ENCODE measurements at regions not wholly inside any gene's neighbourhood (a gene's known extent, or its start where the extent isn't known, plus 50 kb on each side); places are given as distances from the start of the nearest gene placed in this dataset.
A peak's percentile ranks its signal among the peaks of the same experiment; 100 is the strongest.

DNA sequence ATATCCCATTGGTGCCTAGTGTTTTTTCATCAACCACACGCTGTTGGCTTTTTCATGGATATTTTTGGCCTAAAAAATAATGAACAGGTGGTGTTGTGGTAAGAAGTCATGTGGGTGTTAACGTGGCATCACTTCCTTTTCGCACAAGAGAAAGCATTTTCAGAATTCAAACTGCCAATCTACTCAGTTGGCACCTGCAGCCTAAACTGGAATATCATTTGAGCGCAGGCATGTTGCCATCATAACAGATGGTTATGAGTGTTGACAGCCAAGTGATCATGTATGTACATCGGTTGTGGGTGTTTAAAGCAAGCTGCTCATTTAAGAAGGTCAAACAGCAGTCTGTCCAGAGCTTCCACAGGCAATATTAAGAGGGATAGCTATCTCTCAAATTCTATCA lies 1963.0 kb downstream of the NCAM2 start:
- no peak for DNase-seq

DNA sequence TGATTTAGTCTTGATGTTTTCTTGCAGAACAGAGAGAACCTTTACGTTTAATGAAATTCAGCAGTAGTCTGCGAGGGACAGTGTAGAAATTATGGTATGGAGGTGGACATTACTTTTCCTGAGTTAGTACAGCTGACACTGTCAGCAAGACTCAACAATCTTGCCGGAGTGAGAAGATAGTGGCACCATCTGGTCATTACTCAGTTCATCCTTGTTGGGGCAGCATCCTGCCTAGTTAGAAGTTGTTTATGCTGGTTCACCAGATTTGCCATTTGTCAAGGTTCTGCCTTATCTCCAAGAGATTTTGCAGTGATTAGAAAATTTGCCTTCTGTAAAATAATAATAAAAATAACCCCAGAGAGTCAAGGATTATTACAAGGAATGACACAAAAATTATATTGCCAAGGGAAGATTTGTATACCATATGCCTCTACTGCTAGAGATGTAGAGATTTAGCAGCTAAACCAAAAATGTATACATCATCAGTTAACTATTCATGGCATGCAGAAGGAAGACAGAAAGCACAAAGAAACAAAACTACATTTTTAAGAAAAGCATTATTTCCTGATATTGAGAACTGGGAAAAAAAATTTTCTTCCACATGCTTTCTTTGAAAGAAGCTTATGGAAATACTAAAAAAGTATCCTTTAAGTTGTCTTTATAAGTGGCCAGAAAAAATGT lies 1967.4 kb downstream of the NCAM2 start:
- DNase-seq = no peak

DNA sequence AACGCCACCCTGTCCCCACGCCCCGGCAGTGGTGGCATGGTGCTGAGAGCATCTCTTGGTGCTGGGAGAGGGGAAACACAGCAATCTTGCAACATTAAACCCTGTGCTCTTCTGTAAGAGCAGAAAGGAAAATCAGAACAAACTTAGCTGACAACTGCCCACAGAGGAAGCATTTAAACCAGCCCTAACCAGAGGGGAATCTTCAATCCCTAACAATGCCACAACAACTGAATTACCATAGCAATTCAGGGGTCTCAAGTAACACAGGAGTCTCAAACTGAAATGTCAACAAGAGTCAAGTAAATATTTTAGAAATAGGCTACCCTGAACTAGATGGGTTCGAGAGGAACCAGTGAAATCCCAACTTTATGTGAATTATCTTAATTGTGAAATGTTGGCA lies 1983.6 kb downstream of the NCAM2 start:
- no peak for DNase-seq

- no peak for DNase-seq
Measured at GRCh38 chr21:22993144-22993543, 1994.9 kb downstream of the NCAM2 start.

DNA sequence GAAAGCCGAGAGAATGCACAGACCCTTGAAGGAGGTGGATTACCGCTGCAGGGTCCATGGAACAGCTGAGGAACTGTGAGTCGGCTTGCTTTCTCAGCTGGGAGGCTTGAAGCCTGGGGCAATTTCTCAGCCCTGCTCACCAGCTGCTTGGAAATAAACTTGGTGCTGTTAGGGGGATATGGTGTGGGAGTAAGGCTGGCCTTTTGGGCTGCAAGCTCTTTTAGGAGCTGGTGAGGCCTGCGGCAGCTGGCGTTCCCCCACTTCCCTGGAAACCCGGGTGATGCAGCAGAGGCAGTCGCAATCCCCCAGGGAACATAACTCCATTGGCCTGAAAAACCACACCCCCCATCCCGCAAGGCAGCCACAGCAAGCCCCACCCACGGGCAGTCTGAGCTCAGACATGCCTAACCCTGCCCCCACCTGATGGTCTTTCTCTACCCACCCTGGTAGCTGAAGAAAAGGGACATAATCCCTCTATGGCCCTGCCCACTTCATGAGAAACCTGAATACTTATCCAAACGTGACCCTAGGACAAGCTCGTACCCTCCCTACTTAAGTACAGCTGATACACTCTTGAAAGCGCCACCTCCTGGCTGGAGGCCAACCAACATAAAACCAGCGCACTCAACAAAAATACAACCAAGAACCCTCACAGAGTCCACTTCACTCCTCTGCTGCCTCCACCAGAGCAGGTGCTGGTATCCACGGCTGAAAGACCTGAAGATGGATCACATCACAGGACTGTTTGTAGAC lies 1995.8 kb downstream of the NCAM2 start:
- DNase-seq = no peak

- DNase-seq = no peak
Measured at GRCh38 chr21:23003951-23004350, 2005.7 kb downstream of the NCAM2 start.

- no peak for DNase-seq
Measured at GRCh38 chr21:23008601-23009202, 2010.5 kb downstream of the NCAM2 start.

DNA sequence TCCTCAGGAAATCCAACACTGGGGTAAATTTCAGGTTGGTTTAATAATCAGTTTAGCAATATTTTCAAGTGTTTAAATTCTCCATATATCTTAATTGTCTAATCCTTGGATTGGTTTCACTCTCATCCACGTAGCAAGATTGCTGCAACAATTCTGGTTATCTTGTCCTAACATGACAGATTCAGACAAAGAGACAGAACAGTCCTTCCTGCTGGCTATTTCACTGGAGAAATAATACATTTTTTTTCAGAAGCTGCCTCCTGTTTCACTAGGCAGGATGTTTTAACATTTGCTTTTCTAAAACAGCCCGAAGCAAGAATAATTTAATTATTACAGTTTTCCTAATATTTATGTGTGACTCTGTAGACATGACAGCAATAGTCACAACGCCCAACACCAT lies 2011.2 kb downstream of the NCAM2 start:
- DNase-seq = no peak

DNA sequence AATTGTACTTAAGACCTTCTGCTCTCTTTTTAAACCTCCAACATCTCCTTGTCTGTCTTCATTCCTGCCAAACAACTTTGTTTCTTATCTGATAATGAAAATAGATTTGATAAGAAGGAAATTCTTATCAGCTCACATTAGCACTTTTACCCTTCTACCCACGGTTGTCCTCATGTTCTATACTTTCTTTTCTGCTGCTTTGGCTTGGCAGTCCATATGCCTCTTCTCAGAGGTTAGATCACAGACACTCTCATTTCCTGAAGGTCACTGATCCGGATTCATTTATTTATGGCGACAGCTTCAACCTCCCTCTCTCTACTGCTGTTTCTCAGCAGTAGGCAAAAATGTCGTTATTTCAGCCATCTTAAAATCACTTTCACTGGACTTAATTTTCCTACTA lies 2015.8 kb downstream of the NCAM2 start:
- DNase-seq = no peak

DNA sequence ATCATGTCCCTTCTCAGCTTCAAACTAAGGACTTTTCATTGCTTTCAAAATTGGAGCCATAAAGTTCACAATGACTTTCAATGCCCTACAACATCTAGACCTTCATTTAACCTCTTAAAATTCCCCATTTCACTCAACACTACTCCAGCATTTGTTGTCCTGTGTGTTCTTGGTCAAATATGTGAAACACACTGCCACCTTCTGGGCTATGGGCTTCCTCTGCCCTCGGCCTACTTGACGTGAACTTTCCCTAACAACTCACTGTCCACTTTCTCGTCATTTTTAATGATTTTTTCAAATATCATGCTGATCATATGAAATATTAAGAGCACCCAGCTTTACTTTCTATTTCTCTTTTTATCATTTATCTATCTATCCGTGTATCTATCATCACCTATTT lies 2018.4 kb downstream of the NCAM2 start:
- peak; percentile 15 for DNase-seq

GRCh38 chr21:23017989-23018388 lies 2019.8 kb downstream of the NCAM2 start:
- DNase-seq = no peak

- DNase-seq = no peak
Measured at GRCh38 chr21:23020969-23021368, 2022.8 kb downstream of the NCAM2 start.

DNA sequence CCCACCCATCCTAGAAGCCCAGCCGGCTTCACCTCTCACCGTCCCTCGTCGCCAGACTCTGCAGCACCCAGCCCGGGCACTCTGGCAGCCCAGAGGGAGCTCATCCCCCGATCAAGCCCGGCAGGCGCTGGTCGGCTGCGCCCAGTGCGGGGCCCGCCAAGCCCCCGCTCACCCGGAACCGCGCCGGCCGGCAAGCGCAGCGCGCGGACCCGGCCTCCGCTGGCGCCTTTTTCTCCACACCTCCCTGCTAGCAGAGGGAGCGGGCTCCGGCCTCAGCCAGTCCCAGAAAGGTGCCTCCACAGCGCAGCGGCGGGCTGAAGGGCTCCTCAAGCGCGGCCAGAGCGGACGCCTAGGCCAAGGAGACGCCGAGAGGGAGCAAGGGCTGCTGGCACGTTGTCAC lies 2023.3 kb downstream of the NCAM2 start:
- DNase-seq = no peak

GRCh38 chr21:23026878-23027277 lies 2028.7 kb downstream of the NCAM2 start:
- DNase-seq = no peak

- no peak for DNase-seq
Measured at GRCh38 chr21:23039846-23040245, 2041.6 kb downstream of the NCAM2 start.

- DNase-seq = no peak
Measured at GRCh38 chr21:23045955-23046354, 2047.7 kb downstream of the NCAM2 start.

- DNase-seq = no peak
Measured at GRCh38 chr21:23067672-23068071, 2069.5 kb downstream of the NCAM2 start.

DNA sequence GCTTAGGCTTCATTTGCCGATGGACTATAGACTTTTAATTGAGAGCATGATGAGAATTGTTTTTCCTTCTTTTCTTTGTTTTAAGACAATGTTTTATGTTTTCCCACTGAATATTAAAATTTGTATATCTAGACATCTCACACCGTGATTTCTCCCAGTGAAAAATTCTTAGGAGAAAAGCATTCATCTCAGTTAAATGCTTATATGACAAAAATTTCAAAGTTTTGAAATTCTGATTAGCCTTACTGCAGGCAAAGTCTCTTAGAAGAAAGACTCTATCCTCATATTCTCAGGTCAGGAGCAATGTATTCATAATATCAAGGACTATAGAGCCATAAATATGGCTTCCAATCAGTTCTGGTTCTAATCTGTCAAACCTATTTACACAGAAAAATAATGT lies 2085.0 kb downstream of the NCAM2 start:
- no peak for DNase-seq

DNA sequence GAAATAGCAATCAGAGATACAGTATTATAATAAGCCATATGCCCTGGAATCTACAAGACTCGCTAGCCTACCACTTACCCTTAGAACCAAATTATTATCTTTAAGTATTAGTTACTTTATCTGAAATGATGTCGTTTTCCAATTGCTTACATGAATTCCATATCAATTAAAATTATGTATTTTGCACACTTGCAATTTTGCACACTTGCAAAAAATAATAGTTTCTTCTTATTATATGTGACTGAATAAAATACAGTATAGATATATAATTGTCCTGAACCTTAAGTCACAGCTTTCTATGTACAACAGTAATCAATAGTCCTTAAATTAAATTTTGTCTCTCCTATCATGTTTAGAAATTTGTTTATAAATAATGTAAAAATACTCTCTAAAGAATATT lies 2095.1 kb downstream of the NCAM2 start:
- no peak for DNase-seq

DNA sequence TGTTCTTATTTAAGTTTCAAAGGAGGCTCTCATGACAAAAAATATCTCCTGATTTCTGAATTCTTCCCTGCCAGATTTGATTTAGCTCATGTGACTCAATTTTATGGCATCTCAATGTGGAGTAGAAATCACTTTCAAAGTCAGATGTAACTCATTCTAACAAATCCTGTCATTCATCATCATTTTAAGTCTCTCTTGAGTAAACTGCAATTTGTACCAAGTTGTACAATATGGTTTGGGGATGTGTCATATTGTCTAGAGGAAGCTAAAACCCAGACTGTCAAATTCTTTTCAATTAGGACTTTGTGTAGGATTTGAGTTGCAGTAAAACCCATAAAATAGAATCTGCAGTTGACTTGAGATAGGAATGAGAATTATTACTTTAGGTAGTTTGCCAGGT lies 2101.0 kb downstream of the NCAM2 start:
- DNase-seq = no peak

GRCh38 chr21:23101111-23101510 lies 2102.9 kb downstream of the NCAM2 start:
- no peak for DNase-seq

- no peak for DNase-seq
Measured at GRCh38 chr21:23108533-23108932, 2110.3 kb downstream of the NCAM2 start.

- DNase-seq = no peak
Measured at GRCh38 chr21:23111070-23111600, 2112.9 kb downstream of the NCAM2 start.

DNA sequence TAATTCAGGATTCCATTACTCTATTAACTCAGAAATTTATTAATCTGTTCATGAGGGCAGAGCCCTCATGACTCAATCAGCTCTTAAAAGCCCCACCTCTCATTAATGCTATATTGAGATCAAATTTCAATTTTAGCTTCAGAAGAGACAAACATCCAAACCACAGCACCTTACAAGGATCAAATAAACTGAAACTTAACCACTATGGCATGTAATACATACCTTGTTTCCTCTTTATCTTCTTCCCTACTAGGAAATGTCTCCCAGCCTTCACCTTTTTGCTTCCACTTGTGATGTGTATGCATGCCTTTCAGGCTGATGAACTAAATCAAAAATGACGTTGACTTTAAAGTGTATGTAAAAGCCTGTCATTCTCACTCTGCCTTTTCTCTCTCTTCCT lies 2121.3 kb downstream of the NCAM2 start:
- no peak for DNase-seq

Data from NCI-H1048 (cell line).